GM13976 (cell line): ENCODE measurements at regions not wholly inside any gene's neighbourhood (a gene's known extent, or its start where the extent isn't known, plus 50 kb on each side); places are given as distances from the start of the nearest gene placed in this dataset.

Source experiments
- DNase-seq: peaks from one replicate; pipeline ENCODE4 v3.0.0; 2012; ENCODE audit warnings: low spot score
- in situ Hi-C: fragments of 300-500 bp; cut with MboI; formaldehyde crosslinking; loops from one replicate; pipeline ENCODE4 v1.12.0; 2022; ENCODE audit warnings: low sequenced_read_pairs, mixed read lengths, inconsistent platforms; ENCODE audit not compliant: unreplicated experiment
- TF ChIP-seq, protein P1 (sequence below): IDR thresholded peaks from 2 replicates; pipeline ENCODE4 v1.5.1; 2012; ENCODE audit warnings: borderline replicate concordance, mild to moderate bottlenecking; ENCODE audit not compliant: insufficient read depth; ENCODE audit errors: extremely low read depth, missing control alignments, control extremely low read depth

- TF ChIP-seq, protein P1, sequence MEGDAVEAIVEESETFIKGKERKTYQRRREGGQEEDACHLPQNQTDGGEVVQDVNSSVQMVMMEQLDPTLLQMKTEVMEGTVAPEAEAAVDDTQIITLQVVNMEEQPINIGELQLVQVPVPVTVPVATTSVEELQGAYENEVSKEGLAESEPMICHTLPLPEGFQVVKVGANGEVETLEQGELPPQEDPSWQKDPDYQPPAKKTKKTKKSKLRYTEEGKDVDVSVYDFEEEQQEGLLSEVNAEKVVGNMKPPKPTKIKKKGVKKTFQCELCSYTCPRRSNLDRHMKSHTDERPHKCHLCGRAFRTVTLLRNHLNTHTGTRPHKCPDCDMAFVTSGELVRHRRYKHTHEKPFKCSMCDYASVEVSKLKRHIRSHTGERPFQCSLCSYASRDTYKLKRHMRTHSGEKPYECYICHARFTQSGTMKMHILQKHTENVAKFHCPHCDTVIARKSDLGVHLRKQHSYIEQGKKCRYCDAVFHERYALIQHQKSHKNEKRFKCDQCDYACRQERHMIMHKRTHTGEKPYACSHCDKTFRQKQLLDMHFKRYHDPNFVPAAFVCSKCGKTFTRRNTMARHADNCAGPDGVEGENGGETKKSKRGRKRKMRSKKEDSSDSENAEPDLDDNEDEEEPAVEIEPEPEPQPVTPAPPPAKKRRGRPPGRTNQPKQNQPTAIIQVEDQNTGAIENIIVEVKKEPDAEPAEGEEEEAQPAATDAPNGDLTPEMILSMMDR = no peak
- in situ Hi-C loops = loop anchor here (10.0 kb wide), 1 partner anchor 496 kb away; the partner anchor contains the start of gene SFMBT2
- DNase-seq = no peak
Measured at GRCh38 chr10:6919077-6919476, 339.0 kb upstream of the PRKCQ start.

GRCh38 chr10:6918305-6918704 is 338.2 kb upstream of the PRKCQ start:
- peak; percentile 29 for DNase-seq
- TF ChIP-seq, protein P1 = peak; percentile 50
- in situ Hi-C loops = loop anchor here (10.0 kb wide), 1 partner anchor 496 kb away; the partner anchor contains the start of gene SFMBT2

GRCh38 chr10:6917125-6917524 is 337.0 kb upstream of the PRKCQ start:
- TF ChIP-seq, protein P1 = no peak
- in situ Hi-C loops = loop anchor here (10.0 kb wide), 1 partner anchor 498 kb away; the partner anchor contains the start of gene SFMBT2
- no peak for DNase-seq

GRCh38 chr10:6916601-6917000 is 336.5 kb upstream of the PRKCQ start:
- no peak for DNase-seq
- TF ChIP-seq, protein P1 = no peak
- in situ Hi-C loops = loop anchor here (10.0 kb wide), 1 partner anchor 498 kb away; the partner anchor contains the start of gene SFMBT2

DNA sequence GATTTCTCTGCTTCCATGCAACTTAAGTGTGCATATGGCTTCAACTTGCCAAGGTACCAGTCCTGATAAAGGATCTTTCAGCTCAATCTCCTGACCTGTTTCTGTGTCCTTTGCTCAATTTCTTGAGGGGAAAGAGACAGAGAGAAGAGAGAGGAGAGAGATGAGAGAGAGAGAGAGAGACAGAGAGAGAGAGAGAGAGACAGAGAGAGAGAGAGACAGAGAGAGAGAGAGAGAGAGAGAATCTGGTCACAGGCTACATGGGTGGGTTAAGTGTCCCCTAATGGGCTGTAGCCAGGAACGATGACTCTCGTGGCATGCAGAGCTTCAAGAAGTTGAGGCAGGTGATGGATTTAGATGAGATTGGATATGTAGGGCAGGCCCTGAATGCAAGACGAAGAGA is 335.2 kb upstream of the PRKCQ start:
- TF ChIP-seq, protein P1 = no peak
- in situ Hi-C loops = loop anchor here (10.0 kb wide), 1 partner anchor 499 kb away; the partner anchor contains the start of gene SFMBT2
- DNase-seq = no peak

GRCh38 chr10:6912929-6913328 is 332.9 kb upstream of the PRKCQ start:
- no peak for DNase-seq
- in situ Hi-C loops = loop anchor here (10.0 kb wide), 1 partner anchor 502 kb away; the partner anchor contains the start of gene SFMBT2
- TF ChIP-seq, protein P1 = no peak
